Kidney epithelial cell (primary cell): ENCODE measurements at regions not wholly inside any gene's neighbourhood (a gene's known extent, or its start where the extent isn't known, plus 50 kb on each side); places are given as distances from the start of the nearest gene placed in this dataset.

Experiments
- DNase-seq: peaks from one replicate; pipeline ENCODE4 v3.0.0-alpha.2; 2010; ENCODE audit warnings: low read depth
- H3K27me3 ChIP-seq: 2 replicates; pipeline ENCODE4 v1.6.0; 2011; ENCODE audit warnings: low read length; ENCODE audit not compliant: control insufficient read depth, insufficient read depth
- H3K36me3 ChIP-seq: 2 replicates; pipeline ENCODE4 v1.5.1; 2011; ENCODE audit warnings: low read length; ENCODE audit not compliant: control insufficient read depth, insufficient read depth
- H3K4me3 ChIP-seq: 2 replicates; pipeline ENCODE4 v1.5.1; 2011; ENCODE audit warnings: low read depth, mild to moderate bottlenecking, control low read depth, low read length
- TF ChIP-seq, protein P1 (sequence below): IDR thresholded peaks from 2 replicates; pipeline ENCODE4 v1.5.1; 2011; ENCODE audit warnings: mild to moderate bottlenecking, moderate library complexity, low read length, control low read depth, inconsistent platforms; ENCODE audit not compliant: insufficient read depth, poor library complexity, severe bottlenecking

DNA sequence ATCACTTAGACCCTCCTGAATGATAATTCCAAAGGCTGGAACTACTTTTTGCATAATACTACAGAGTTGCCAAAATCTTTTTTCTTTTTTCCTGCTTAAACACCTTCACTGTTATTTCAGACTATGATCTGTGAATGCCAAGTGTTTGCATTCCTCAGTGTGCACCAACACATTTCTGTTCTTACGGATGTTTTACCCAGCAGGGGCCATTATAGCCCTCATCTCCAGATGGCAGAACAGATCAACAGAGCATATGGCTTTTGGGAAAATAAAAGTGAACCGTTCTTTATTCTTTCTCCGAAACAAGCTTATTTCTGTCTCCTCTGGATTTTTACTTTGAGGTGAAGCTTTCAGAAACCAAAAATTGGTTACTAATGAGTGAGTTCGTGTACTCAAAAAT, 1226.6 kb upstream of the FAM98A start:
- DNase-seq: no peak
- H3K4me3 ChIP-seq: no peak overlapping the region
- TF ChIP-seq, protein P1, sequence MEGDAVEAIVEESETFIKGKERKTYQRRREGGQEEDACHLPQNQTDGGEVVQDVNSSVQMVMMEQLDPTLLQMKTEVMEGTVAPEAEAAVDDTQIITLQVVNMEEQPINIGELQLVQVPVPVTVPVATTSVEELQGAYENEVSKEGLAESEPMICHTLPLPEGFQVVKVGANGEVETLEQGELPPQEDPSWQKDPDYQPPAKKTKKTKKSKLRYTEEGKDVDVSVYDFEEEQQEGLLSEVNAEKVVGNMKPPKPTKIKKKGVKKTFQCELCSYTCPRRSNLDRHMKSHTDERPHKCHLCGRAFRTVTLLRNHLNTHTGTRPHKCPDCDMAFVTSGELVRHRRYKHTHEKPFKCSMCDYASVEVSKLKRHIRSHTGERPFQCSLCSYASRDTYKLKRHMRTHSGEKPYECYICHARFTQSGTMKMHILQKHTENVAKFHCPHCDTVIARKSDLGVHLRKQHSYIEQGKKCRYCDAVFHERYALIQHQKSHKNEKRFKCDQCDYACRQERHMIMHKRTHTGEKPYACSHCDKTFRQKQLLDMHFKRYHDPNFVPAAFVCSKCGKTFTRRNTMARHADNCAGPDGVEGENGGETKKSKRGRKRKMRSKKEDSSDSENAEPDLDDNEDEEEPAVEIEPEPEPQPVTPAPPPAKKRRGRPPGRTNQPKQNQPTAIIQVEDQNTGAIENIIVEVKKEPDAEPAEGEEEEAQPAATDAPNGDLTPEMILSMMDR: no peak
- H3K27me3 ChIP-seq: no peaks in the 10 kb centered on the region
- H3K36me3 ChIP-seq: no peaks in the 10 kb centered on the region

DNA sequence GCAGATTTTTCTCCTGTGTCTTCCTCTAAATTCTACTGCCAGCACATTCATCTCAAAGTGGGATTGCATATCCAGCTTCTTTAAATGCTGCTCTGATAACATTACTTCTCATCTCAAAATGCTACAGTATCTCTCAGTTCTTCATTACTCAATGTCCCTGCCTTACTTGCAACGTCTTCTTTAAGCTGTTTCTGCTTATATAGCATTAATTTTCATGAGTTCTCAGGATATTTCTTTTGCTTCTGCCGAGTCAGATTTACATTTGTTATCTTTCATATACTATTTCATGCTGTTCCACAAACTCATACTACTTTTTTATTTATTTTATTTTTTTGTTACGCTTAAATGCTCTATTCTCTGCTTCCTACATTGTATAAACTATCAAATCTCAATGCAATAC, 1223.5 kb upstream of the FAM98A start:
- TF ChIP-seq, protein P1: no peak
- Histone ChIP-seq H3K36me3 (no peaks in the 10 kb centered on the region), H3K4me3 (no peak overlapping the region), H3K27me3 (no peaks in the 10 kb centered on the region)
- DNase-seq: no peak

DNA sequence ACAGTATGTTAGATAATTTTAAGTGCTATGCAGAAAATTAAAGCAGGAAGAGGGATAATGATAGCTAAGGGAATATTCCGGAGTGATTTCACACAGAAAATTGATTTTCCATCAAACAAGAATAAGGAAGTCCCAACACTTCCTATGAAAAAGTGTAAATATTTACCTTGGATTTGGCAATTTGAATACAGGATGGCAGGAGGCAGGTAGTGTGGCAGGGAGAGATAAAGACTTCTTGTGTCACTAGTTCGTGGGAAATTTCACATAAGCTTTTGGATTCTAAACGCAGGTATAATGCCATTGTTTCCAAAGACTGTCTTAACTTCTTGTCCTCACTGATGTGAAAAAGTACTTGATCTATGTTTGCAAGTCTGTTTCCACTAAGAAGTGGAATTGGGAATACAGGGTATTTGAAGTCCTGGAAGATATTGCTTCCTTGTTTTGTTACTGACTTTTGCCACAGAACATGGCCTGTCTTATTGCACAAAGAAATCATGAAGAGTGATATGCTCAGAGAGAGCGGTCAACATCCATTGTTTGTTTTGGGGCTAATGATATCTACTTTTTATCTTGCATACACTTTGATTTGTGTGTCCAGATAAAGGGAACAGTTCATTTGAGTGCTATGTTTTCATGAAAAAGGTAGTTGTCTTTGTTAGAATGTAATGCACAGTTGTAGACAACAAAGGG, 1216.1 kb upstream of the FAM98A start:
- TF ChIP-seq, protein P1: no peak
- no peaks in the 10 kb centered on the region for H3K36me3 ChIP-seq
- no peak for DNase-seq
- H3K27me3 ChIP-seq: no peaks in the 10 kb centered on the region
- H3K4me3 ChIP-seq: no peak overlapping the region

GRCh38 chr2:34810456-34810855, 1211.4 kb upstream of the FAM98A start:
- Histone ChIP-seq H3K36me3 (no peaks in the 10 kb centered on the region), H3K27me3 (no peaks in the 10 kb centered on the region), H3K4me3 (no peak overlapping the region)
- TF ChIP-seq, protein P1: no peak
- DNase-seq: no peak

DNA sequence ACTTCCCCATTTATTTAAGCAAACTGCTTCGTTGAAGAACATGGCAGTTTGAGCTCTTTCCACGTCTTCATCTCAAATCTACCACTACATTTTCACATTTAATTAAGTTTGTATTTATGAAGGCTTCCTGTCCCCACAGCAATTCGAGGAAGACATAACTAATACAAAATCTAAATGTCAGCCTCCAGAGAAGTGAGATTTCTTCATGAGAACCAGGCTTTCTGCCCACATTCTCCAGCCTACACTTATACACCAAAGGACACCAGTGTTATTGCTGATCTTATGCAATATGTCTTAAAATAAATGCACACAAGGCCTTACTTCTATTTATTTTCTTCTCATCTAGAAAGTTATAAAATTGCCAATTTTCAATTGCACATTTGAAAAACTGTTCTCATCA, 1209.3 kb upstream of the FAM98A start:
- Histone ChIP-seq H3K36me3 (no peaks in the 10 kb centered on the region), H3K4me3 (no peak overlapping the region), H3K27me3 (no peaks in the 10 kb centered on the region)
- no peak for DNase-seq
- TF ChIP-seq, protein P1: no peak

DNA sequence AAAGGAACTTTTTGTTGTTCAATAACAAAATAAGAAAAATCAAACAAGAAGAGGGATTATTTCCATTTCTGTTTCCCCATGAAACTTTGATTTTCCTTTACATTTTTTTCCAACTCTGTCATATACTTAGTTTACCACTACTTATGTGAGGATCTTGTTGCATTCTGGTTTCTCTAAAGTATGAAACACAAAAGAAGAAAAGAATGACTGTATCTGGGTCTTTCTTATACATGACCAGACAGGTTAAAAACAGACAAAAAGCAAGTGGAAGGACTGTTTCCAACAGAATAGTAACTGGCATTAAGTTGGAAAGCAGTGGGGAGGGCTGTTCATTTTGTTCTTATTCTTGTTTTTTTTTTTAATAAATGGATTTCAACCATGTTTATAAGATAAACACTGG, 1207.8 kb upstream of the FAM98A start:
- H3K36me3 ChIP-seq: no peaks in the 10 kb centered on the region
- H3K4me3 ChIP-seq: no peak overlapping the region
- TF ChIP-seq, protein P1: no peak
- DNase-seq: no peak
- H3K27me3 ChIP-seq: no peaks in the 10 kb centered on the region
